KMS-11 (cell line): ENCODE measurements at regions not wholly inside any gene's neighbourhood (a gene's known extent, or its start where the extent isn't known, plus 50 kb on each side); places are given as distances from the start of the nearest gene placed in this dataset.
"Not testable (repeated sequence)": the region's sequence is repeated elsewhere in the genome, so short reads cannot be mapped to it uniquely, and the experiment has no call there.

Source experiments
- H2AFZ ChIP-seq: fragments of 200-600 bp; sonication (generic); 2 replicates; pipeline ENCODE4 v1.6.1; 2016; ENCODE audit warnings: antibody characterized with exemption, mixed run types, low read depth
- H3K27ac ChIP-seq: fragments of 200-600 bp; sonication (generic); 2 replicates; pipeline ENCODE4 v1.6.1; 2016; ENCODE audit warnings: mild to moderate bottlenecking, mixed run types
- H3K27me3 ChIP-seq: fragments of 200-600 bp; sonication (generic); 2 replicates; pipeline ENCODE4 v1.6.1; 2017; ENCODE audit warnings: mild to moderate bottlenecking, low read depth, mixed run types, moderate library complexity; ENCODE audit not compliant: insufficient read depth
- H3K36me3 ChIP-seq: fragments of 200-600 bp; sonication (generic); 2 replicates; pipeline ENCODE4 v1.6.1; 2017; ENCODE audit warnings: mild to moderate bottlenecking, mixed run types; ENCODE audit not compliant: insufficient read depth
- H3K4me1 ChIP-seq: fragments of 200-600 bp; sonication (generic); 2 replicates; pipeline ENCODE4 v1.6.1; 2016; ENCODE audit warnings: mild to moderate bottlenecking, low read depth, mixed run types; ENCODE audit not compliant: poor library complexity, severe bottlenecking
- H3K4me2 ChIP-seq: fragments of 200-600 bp; sonication (generic); 2 replicates; pipeline ENCODE4 v1.7.0; 2016; ENCODE audit warnings: mild to moderate bottlenecking, mixed run types
- H3K4me3 ChIP-seq: fragments of 200-600 bp; sonication (generic); IDR thresholded peaks from 2 replicates; pipeline ENCODE4 v1.6.1; 2017; ENCODE audit warnings: low read depth, low read length, mixed read lengths; ENCODE audit not compliant: insufficient read depth
- H3K79me2 ChIP-seq: fragments of 200-600 bp; sonication (generic); 2 replicates; pipeline ENCODE4 v1.6.1; 2016; ENCODE audit warnings: low read depth, mixed run types; ENCODE audit not compliant: insufficient read depth
- H3K9ac ChIP-seq: fragments of 200-600 bp; sonication (generic); 2 replicates; pipeline ENCODE4 v1.6.1; 2016; ENCODE audit warnings: mild to moderate bottlenecking, mixed run types
- H4K20me1 ChIP-seq: fragments of 200-600 bp; sonication (generic); 2 replicates; pipeline ENCODE4 v1.6.1; 2016; ENCODE audit warnings: mild to moderate bottlenecking, mixed run types; ENCODE audit not compliant: insufficient read depth
- CTCF ChIP-seq: fragments of 200-600 bp; sonication (generic); conservative IDR thresholded peaks from 2 replicates; pipeline ENCODE4 v1.6.1; 2017; ENCODE audit warnings: low read depth, mild to moderate bottlenecking, antibody characterized with exemption, low read length, moderate library complexity, mixed read lengths

- H2AFZ ChIP-seq, result no peak overlapping the region
- H3K4me2 ChIP-seq, result no peak overlapping the region
- no peak overlapping the region for H3K27ac ChIP-seq
- no peak overlapping the region for H3K4me3 ChIP-seq
- no peaks in the 10 kb centered on the region for H3K27me3 ChIP-seq
- H3K79me2 ChIP-seq, result no peaks in the 10 kb centered on the region
- H3K4me1 ChIP-seq, result no peaks in the 10 kb centered on the region
- H4K20me1 ChIP-seq, result no peaks in the 10 kb centered on the region
- TF ChIP-seq CTCF, result no peak
- no peaks in the 10 kb centered on the region for H3K36me3 ChIP-seq
- no peak overlapping the region for H3K9ac ChIP-seq
These were observed 189.0 kb upstream of the THUMPD2 start for GRCh38 chr2:39968037-39968436.

- not testable (repeated sequence) for H3K4me3 ChIP-seq, H3K27ac ChIP-seq
These were observed 181.6 kb upstream of the THUMPD2 start for GRCh38 chr2:39960681-39961080.

GRCh38 chr2:39954346-39954745 lies 175.3 kb upstream of the THUMPD2 start:
- Histone ChIP-seq H3K27ac (no peak overlapping the region), H3K36me3 (no peaks in the 10 kb centered on the region), H3K27me3 (no peaks in the 10 kb centered on the region), H3K4me3 (no peak overlapping the region), H3K9ac (no peak overlapping the region), H2AFZ (no peak overlapping the region), H3K4me2 (no peak overlapping the region), H3K4me1 (no peaks in the 10 kb centered on the region), H3K79me2 (no peaks in the 10 kb centered on the region), H4K20me1 (no peaks in the 10 kb centered on the region)
- TF ChIP-seq CTCF, result no peak

More at GRCh38 chr2:39960681-39961080, 181.6 kb upstream of the THUMPD2 start:
- H3K4me2 ChIP-seq, H3K9ac ChIP-seq, H3K36me3 ChIP-seq, H2AFZ ChIP-seq, H3K79me2 ChIP-seq, H4K20me1 ChIP-seq, H3K4me1 ChIP-seq, H3K27me3 ChIP-seq: not testable (repeated sequence)

GRCh38 chr2:39949131-39949530 lies 170.1 kb upstream of the THUMPD2 start:
- Histone ChIP-seq H3K4me2 (no peak overlapping the region), H3K27ac (no peak overlapping the region), H3K4me3 (no peak overlapping the region), H4K20me1 (no peaks in the 10 kb centered on the region), H3K36me3 (no peaks in the 10 kb centered on the region), H3K79me2 (no peaks in the 10 kb centered on the region), H3K9ac (no peak overlapping the region), H3K27me3 (no peaks in the 10 kb centered on the region), H3K4me1 (no peaks in the 10 kb centered on the region), H2AFZ (no peak overlapping the region)
- TF ChIP-seq CTCF, result no peak

- Histone ChIP-seq H3K27ac (no peak overlapping the region), H3K9ac (no peak overlapping the region), H3K4me1 (no peaks in the 10 kb centered on the region), H3K4me3 (no peak overlapping the region), H3K36me3 (no peaks in the 10 kb centered on the region), H3K4me2 (no peak overlapping the region), H4K20me1 (no peaks in the 10 kb centered on the region), H2AFZ (no peak overlapping the region), H3K27me3 (no peaks in the 10 kb centered on the region), H3K79me2 (no peaks in the 10 kb centered on the region)
- TF ChIP-seq CTCF, result no peak
These were observed 169.1 kb upstream of the THUMPD2 start for GRCh38 chr2:39948016-39948719.
